HEK293T (cell line): ENCODE measurements at regions not wholly inside any gene's neighbourhood (a gene's known extent, or its start where the extent isn't known, plus 50 kb on each side); places are given as distances from the start of the nearest gene placed in this dataset.

Source experiments
- ARNT ChIP-seq: fragments of 450-650 bp; IDR thresholded peaks from 2 replicates; pipeline ENCODE4 v1.6.1; 2017; ENCODE audit warnings: mild to moderate bottlenecking
- BHLHE40 ChIP-seq: fragments of 450-650 bp; IDR thresholded peaks from 2 replicates; pipeline ENCODE4 v1.6.1; 2016; ENCODE audit warnings: mild to moderate bottlenecking, moderate library complexity, borderline replicate concordance
- CTBP1 ChIP-seq: fragments of 450-650 bp; IDR thresholded peaks from 2 replicates; pipeline ENCODE4 v1.6.1; 2016; ENCODE audit warnings: borderline replicate concordance
- ELF4 ChIP-seq: fragments of 450-650 bp; IDR thresholded peaks from 2 replicates; pipeline ENCODE4 v1.6.1; 2017; ENCODE audit warnings: antibody characterized with exemption
- FOXA1 ChIP-seq: fragments of 450-650 bp; IDR thresholded peaks from 2 replicates; pipeline ENCODE4 v1.6.1; 2016; ENCODE audit warnings: mild to moderate bottlenecking
- FOXK2 ChIP-seq: fragments of 450-650 bp; IDR thresholded peaks from 2 replicates; pipeline ENCODE4 v1.6.1; 2016; ENCODE audit warnings: mild to moderate bottlenecking
- FOXM1 ChIP-seq: fragments of 450-650 bp; IDR thresholded peaks from 2 replicates; pipeline ENCODE4 v1.6.1; 2017; ENCODE audit warnings: mild to moderate bottlenecking, borderline replicate concordance
- LEF1 ChIP-seq: fragments of 450-650 bp; IDR thresholded peaks from 2 replicates; pipeline ENCODE4 v1.6.1; 2017; ENCODE audit warnings: mild to moderate bottlenecking, borderline replicate concordance
- NFRKB ChIP-seq: fragments of 450-650 bp; IDR thresholded peaks from 2 replicates; pipeline ENCODE4 v1.6.1; 2016; ENCODE audit warnings: mild to moderate bottlenecking, moderate library complexity
- SP1 ChIP-seq: fragments of 450-650 bp; IDR thresholded peaks from 2 replicates; pipeline ENCODE4 v1.6.1; 2017
- SUZ12 ChIP-seq: fragments of 450-650 bp; IDR thresholded peaks from 2 replicates; pipeline ENCODE4 v1.6.1; 2016; ENCODE audit warnings: mild to moderate bottlenecking
- TARDBP ChIP-seq: fragments of 450-650 bp; IDR thresholded peaks from 2 replicates; pipeline ENCODE4 v1.6.1; 2016
- TF ChIP-seq, protein P1 (sequence below): fragments of 450-650 bp; IDR thresholded peaks from 2 replicates; pipeline ENCODE4 v1.6.1; 2016

DNA sequence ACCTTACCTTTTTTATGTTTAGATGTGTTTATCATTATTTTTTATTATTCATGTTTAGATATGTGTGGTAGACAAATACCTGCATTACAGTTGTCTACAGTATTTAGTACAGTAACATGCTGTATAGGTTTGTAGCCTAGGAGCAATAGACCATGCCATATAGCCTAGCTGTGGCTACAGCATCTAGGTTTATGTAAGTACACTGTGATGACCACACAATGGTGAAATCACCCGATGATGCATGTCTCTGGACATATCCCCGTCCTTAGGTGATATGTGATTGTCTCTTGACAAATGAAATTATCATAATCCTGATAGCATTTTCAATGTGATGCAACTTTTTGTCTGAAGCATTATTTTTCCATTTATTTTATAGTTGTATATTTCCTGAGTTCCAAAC lies 121.2 kb downstream of the DISP1 start:
- no peak for TF ChIP-seq FOXM1
- TF ChIP-seq ARNT: no peak
- no peak for TF ChIP-seq SUZ12
- no peak for TF ChIP-seq ELF4
- no peak for TF ChIP-seq LEF1
- TF ChIP-seq FOXA1: no peak
- no peak for TF ChIP-seq FOXK2
- TF ChIP-seq, protein P1, sequence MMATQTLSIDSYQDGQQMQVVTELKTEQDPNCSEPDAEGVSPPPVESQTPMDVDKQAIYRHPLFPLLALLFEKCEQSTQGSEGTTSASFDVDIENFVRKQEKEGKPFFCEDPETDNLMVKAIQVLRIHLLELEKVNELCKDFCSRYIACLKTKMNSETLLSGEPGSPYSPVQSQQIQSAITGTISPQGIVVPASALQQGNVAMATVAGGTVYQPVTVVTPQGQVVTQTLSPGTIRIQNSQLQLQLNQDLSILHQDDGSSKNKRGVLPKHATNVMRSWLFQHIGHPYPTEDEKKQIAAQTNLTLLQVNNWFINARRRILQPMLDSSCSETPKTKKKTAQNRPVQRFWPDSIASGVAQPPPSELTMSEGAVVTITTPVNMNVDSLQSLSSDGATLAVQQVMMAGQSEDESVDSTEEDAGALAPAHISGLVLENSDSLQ: no peak
- TF ChIP-seq NFRKB: no peak
- no peak for TF ChIP-seq SP1
- TF ChIP-seq CTBP1: no peak
- no peak for TF ChIP-seq BHLHE40
- TF ChIP-seq TARDBP: no peak
